T-helper 2 cell treated with Interferon-gamma antibody and Interleukin-4, amounts not matched to agents 5 μg/mL and 100 μg/mL, for 36 hours (primary cell): ENCODE measurements at regions not wholly inside any gene's neighbourhood (a gene's known extent, or its start where the extent isn't known, plus 50 kb on each side); places are given as distances from the start of the nearest gene placed in this dataset.

Experiments
- DNase-seq: peaks from one replicate; pipeline ENCODE4 v3.0.0; 2021; ENCODE audit warnings: low spot score
- H3K27ac Mint-ChIP-seq: one replicate; pipeline ENCODE4 v1.8.0; 2021; ENCODE audit warnings: mild to moderate bottlenecking, mixed read lengths
- H3K27me3 Mint-ChIP-seq: one replicate; pipeline ENCODE4 v1.8.0; 2021; ENCODE audit warnings: low read depth, mixed read lengths
- H3K36me3 Mint-ChIP-seq: one replicate; pipeline ENCODE4 v1.8.0; 2021; ENCODE audit warnings: low read depth, mixed read lengths
- H3K4me1 Mint-ChIP-seq: one replicate; pipeline ENCODE4 v1.8.0; 2021; ENCODE audit warnings: low read depth, mixed read lengths
- H3K4me3 Mint-ChIP-seq: one replicate; pipeline ENCODE4 v1.8.0; 2022; ENCODE audit warnings: mild to moderate bottlenecking, moderate library complexity, mixed read lengths
- H3K9me3 Mint-ChIP-seq: one replicate; pipeline ENCODE4 v1.8.0; 2021; ENCODE audit warnings: mixed read lengths

- no peaks in the 10 kb centered on the region for H3K27me3 Mint-ChIP-seq
- no peaks in the 10 kb centered on the region for H3K4me1 Mint-ChIP-seq
- DNase-seq = no peak
- H3K4me3 Mint-ChIP-seq = no peak overlapping the region
- H3K27ac Mint-ChIP-seq = no peak overlapping the region
- H3K36me3 Mint-ChIP-seq = no peaks in the 10 kb centered on the region
- peaks cover 19% of the 10 kb centered on the region for H3K9me3 Mint-ChIP-seq
These were observed 431.8 kb upstream of the FZD8 start for GRCh38 chr10:36073796-36074345.

- H3K27ac Mint-ChIP-seq = no peak overlapping the region
- no peaks in the 10 kb centered on the region for H3K4me1 Mint-ChIP-seq
- no peaks in the 10 kb centered on the region for H3K27me3 Mint-ChIP-seq
- no peaks in the 10 kb centered on the region for H3K36me3 Mint-ChIP-seq
- H3K4me3 Mint-ChIP-seq = no peak overlapping the region
- H3K9me3 Mint-ChIP-seq = peaks cover 38% of the 10 kb centered on the region
- no peak for DNase-seq
These were observed 426.4 kb upstream of the FZD8 start for GRCh38 chr10:36068542-36068941.

- peaks cover 46% of the 10 kb centered on the region for H3K9me3 Mint-ChIP-seq
- no peak overlapping the region for H3K4me3 Mint-ChIP-seq
- H3K4me1 Mint-ChIP-seq = no peaks in the 10 kb centered on the region
- DNase-seq = no peak
- no peak overlapping the region for H3K27ac Mint-ChIP-seq
- H3K36me3 Mint-ChIP-seq = no peaks in the 10 kb centered on the region
- H3K27me3 Mint-ChIP-seq = no peaks in the 10 kb centered on the region
These were observed 425.7 kb upstream of the FZD8 start for GRCh38 chr10:36067748-36068147.

- DNase-seq = no peak
- peaks cover 41% of the 10 kb centered on the region for H3K9me3 Mint-ChIP-seq
- H3K4me1 Mint-ChIP-seq = no peaks in the 10 kb centered on the region
- H3K36me3 Mint-ChIP-seq = no peaks in the 10 kb centered on the region
- no peaks in the 10 kb centered on the region for H3K27me3 Mint-ChIP-seq
- H3K4me3 Mint-ChIP-seq = no peak overlapping the region
- no peak overlapping the region for H3K27ac Mint-ChIP-seq
These were observed 424.8 kb upstream of the FZD8 start for GRCh38 chr10:36066850-36067249.

- Mint-ChIP-seq H3K9me3 (peaks cover 41% of the 10 kb centered on the region), H3K4me3 (no peak overlapping the region), H3K27me3 (no peaks in the 10 kb centered on the region), H3K27ac (no peak overlapping the region), H3K36me3 (no peaks in the 10 kb centered on the region), H3K4me1 (no peaks in the 10 kb centered on the region)
- DNase-seq = no peak
These were observed 424.0 kb upstream of the FZD8 start for GRCh38 chr10:36066102-36066501.

GRCh38 chr10:36063396-36063795 lies 421.3 kb upstream of the FZD8 start:
- no peak for DNase-seq
- H3K9me3 Mint-ChIP-seq = peaks cover 37% of the 10 kb centered on the region
- no peak overlapping the region for H3K4me3 Mint-ChIP-seq
- no peaks in the 10 kb centered on the region for H3K27me3 Mint-ChIP-seq
- no peaks in the 10 kb centered on the region for H3K36me3 Mint-ChIP-seq
- H3K27ac Mint-ChIP-seq = no peak overlapping the region
- H3K4me1 Mint-ChIP-seq = no peaks in the 10 kb centered on the region

- Mint-ChIP-seq H3K27ac (no peak overlapping the region), H3K36me3 (no peaks in the 10 kb centered on the region), H3K9me3 (peaks cover 14% of the 10 kb centered on the region), H3K27me3 (no peaks in the 10 kb centered on the region), H3K4me3 (no peak overlapping the region), H3K4me1 (no peaks in the 10 kb centered on the region)
- no peak for DNase-seq
These were observed 415.6 kb upstream of the FZD8 start for GRCh38 chr10:36057731-36058130.

- Mint-ChIP-seq H3K27ac (no peak overlapping the region), H3K9me3 (peaks cover 15% of the 10 kb centered on the region), H3K36me3 (no peaks in the 10 kb centered on the region), H3K4me3 (no peak overlapping the region), H3K27me3 (no peaks in the 10 kb centered on the region), H3K4me1 (no peaks in the 10 kb centered on the region)
- no peak for DNase-seq
These were observed 415.1 kb upstream of the FZD8 start for GRCh38 chr10:36057180-36057579.

- Mint-ChIP-seq H3K4me3 (no peak overlapping the region), H3K4me1 (no peaks in the 10 kb centered on the region), H3K27ac (no peak overlapping the region), H3K36me3 (no peaks in the 10 kb centered on the region), H3K9me3 (peaks cover 20% of the 10 kb centered on the region), H3K27me3 (no peaks in the 10 kb centered on the region)
- no peak for DNase-seq
These were observed 411.7 kb upstream of the FZD8 start for GRCh38 chr10:36053775-36054174.

- H3K36me3 Mint-ChIP-seq = no peaks in the 10 kb centered on the region
- no peak for DNase-seq
- peaks cover 20% of the 10 kb centered on the region for H3K9me3 Mint-ChIP-seq
- H3K27ac Mint-ChIP-seq = no peak overlapping the region
- H3K27me3 Mint-ChIP-seq = no peaks in the 10 kb centered on the region
- no peaks in the 10 kb centered on the region for H3K4me1 Mint-ChIP-seq
- H3K4me3 Mint-ChIP-seq = no peak overlapping the region
These were observed 411.2 kb upstream of the FZD8 start for GRCh38 chr10:36053271-36053670.

GRCh38 chr10:36051500-36051991 lies 409.4 kb upstream of the FZD8 start:
- Mint-ChIP-seq H3K27ac (no peak overlapping the region), H3K9me3 (peaks cover 13% of the 10 kb centered on the region), H3K4me1 (no peaks in the 10 kb centered on the region), H3K4me3 (no peak overlapping the region), H3K27me3 (no peaks in the 10 kb centered on the region), H3K36me3 (no peaks in the 10 kb centered on the region)
- no peak for DNase-seq

- H3K27me3 Mint-ChIP-seq = no peaks in the 10 kb centered on the region
- no peaks in the 10 kb centered on the region for H3K36me3 Mint-ChIP-seq
- no peak overlapping the region for H3K4me3 Mint-ChIP-seq
- no peak overlapping the region for H3K27ac Mint-ChIP-seq
- no peaks in the 10 kb centered on the region for H3K4me1 Mint-ChIP-seq
- no peak for DNase-seq
- H3K9me3 Mint-ChIP-seq = peaks cover 13% of the 10 kb centered on the region
These were observed 408.8 kb upstream of the FZD8 start for GRCh38 chr10:36050763-36051499.

GRCh38 chr10:36048780-36049179 lies 406.7 kb upstream of the FZD8 start:
- H3K4me3 Mint-ChIP-seq = no peak overlapping the region
- H3K9me3 Mint-ChIP-seq = peaks cover 9% of the 10 kb centered on the region
- DNase-seq = no peak
- H3K27ac Mint-ChIP-seq = no peak overlapping the region
- no peaks in the 10 kb centered on the region for H3K27me3 Mint-ChIP-seq
- H3K36me3 Mint-ChIP-seq = no peaks in the 10 kb centered on the region
- no peaks in the 10 kb centered on the region for H3K4me1 Mint-ChIP-seq

- DNase-seq = no peak
- Mint-ChIP-seq H3K9me3 (peaks cover 9% of the 10 kb centered on the region), H3K4me1 (no peaks in the 10 kb centered on the region), H3K27ac (no peak overlapping the region), H3K36me3 (no peaks in the 10 kb centered on the region), H3K4me3 (no peak overlapping the region), H3K27me3 (no peaks in the 10 kb centered on the region)
These were observed 406.1 kb upstream of the FZD8 start for GRCh38 chr10:36048236-36048635.

GRCh38 chr10:36042135-36042534 lies 400.0 kb upstream of the FZD8 start:
- no peak for DNase-seq
- H3K27me3 Mint-ChIP-seq = no peaks in the 10 kb centered on the region
- H3K4me1 Mint-ChIP-seq = no peaks in the 10 kb centered on the region
- no peak overlapping the region for H3K27ac Mint-ChIP-seq
- H3K9me3 Mint-ChIP-seq = no peaks in the 10 kb centered on the region
- no peak overlapping the region for H3K4me3 Mint-ChIP-seq
- no peaks in the 10 kb centered on the region for H3K36me3 Mint-ChIP-seq
